Lung (tissue), 11 donors: ENCODE measurements at regions not wholly inside any gene's neighbourhood (a gene's known extent, or its start where the extent isn't known, plus 50 kb on each side); places are given as distances from the start of the nearest gene placed in this dataset.

Experiments
- ATAC-seq: fragments of 200-7000 bp; cut with Tn5 transposase; one replicate; pipeline ENCODE4 v1.9.1; 2020; ENCODE audit warnings: moderate number of reproducible peaks; ENCODE audit not compliant: insufficient read depth, low FRiP score
- DNase-seq, 3 donors: peaks; one replicate each; pipeline ENCODE4 v3.0.0-alpha.2; 2013 to 2017
- H3K27ac ChIP-seq, 2 donors: one replicate each; pipeline ENCODE4 v1.5.1; 2013; ENCODE audit warnings: mild to moderate bottlenecking in 2 of 2, moderate library complexity in 2 of 2, control low read depth in 1 of 2, inconsistent platforms in 1 of 2, low read depth in 1 of 2, low read length in 1 of 2
- H3K27me3 ChIP-seq, 3 donors: one replicate each; pipeline ENCODE4 v1.5.1; 2013; ENCODE audit warnings: low read length in 2 of 3; ENCODE audit not compliant: control insufficient read depth in 3 of 3, insufficient read depth in 3 of 3
- H3K36me3 ChIP-seq, 4 donors: one replicate each; pipeline ENCODE4 v1.5.1; 2013; ENCODE audit warnings: low read length in 4 of 4, mild to moderate bottlenecking in 1 of 4, moderate library complexity in 1 of 4; ENCODE audit not compliant: control insufficient read depth in 4 of 4, insufficient read depth in 4 of 4
- H3K4me1 ChIP-seq, 5 donors: one replicate each; pipeline ENCODE4 v1.5.1; 2013; ENCODE audit warnings: low read length in 5 of 5, mild to moderate bottlenecking in 2 of 5, moderate library complexity in 1 of 5; ENCODE audit not compliant: control insufficient read depth in 5 of 5, insufficient read depth in 5 of 5
- H3K4me3 ChIP-seq: one replicate; pipeline ENCODE4 v1.5.1; 2013; ENCODE audit warnings: mild to moderate bottlenecking, control low read depth, moderate library complexity
- H3K9ac ChIP-seq, 2 donors: one replicate each; pipeline ENCODE4 v1.5.1; 2013; ENCODE audit warnings: low read length in 2 of 2, control low read depth in 1 of 2; ENCODE audit not compliant: insufficient read depth in 1 of 2
- H3K9me3 ChIP-seq, 4 donors: one replicate each; pipeline ENCODE4 v1.5.1; 2013; ENCODE audit warnings: low read length in 3 of 4, mild to moderate bottlenecking in 1 of 4, moderate library complexity in 1 of 4; ENCODE audit not compliant: control insufficient read depth in 4 of 4, insufficient read depth in 3 of 4
- CTCF ChIP-seq: IDR thresholded peaks from 2 replicates; pipeline ENCODE4 v1.5.1; 2012; ENCODE audit warnings: mild to moderate bottlenecking; ENCODE audit errors: control extremely low read depth, extremely low read depth
- WGBS, 2 donors: extraction: QIAGEN DNeasy Blood & Tissue Kit; methylation state at CpG; one replicate each; pipeline ENCODE4 v1.1.7; 2013; 5-methylcytosine and 5-hydroxymethylcytosine counted together
- donor health status: control.
- donor health status: control.
- donor health status: Bipolar disorder and iron deficiency.
- donor health status: healthy.
- donor health status: DM: yes; HTN: yes; CAD: no.

GRCh38 chr10:121288011-121288410 lies 310.2 kb downstream of the FGFR2 start:
- H3K4me3 ChIP-seq = no peak overlapping the region
- TF ChIP-seq CTCF = no peak
- no peak overlapping the region for H3K27ac ChIP-seq
- no peaks in the 10 kb centered on the region for H3K27me3 ChIP-seq
- no peak for ATAC-seq
- H3K36me3 ChIP-seq = no peaks in the 10 kb centered on the region
- peaks cover 0 to 73% (median 30%) of the 10 kb centered on the region in 5 donors for H3K4me1 ChIP-seq
- 63 to 81% methylated on average over 1 of the region's 1 CpG for WGBS, 2 donors
- H3K9me3 ChIP-seq = peaks cover 0 to 1% (median 0%) of the 10 kb centered on the region in 4 donors
- H3K9ac ChIP-seq = no peak overlapping the region
- no peak for DNase-seq

- no peak for DNase-seq
- Histone ChIP-seq H3K4me1 (peaks cover 0 to 83% (median 33%) of the 10 kb centered on the region in 5 donors), H3K9ac (no peak overlapping the region), H3K27me3 (no peaks in the 10 kb centered on the region), H3K36me3 (no peaks in the 10 kb centered on the region), H3K4me3 (no peak overlapping the region), H3K9me3 (peaks cover 0 to 1% (median 0%) of the 10 kb centered on the region in 4 donors), H3K27ac (no peak overlapping the region)
- 55 to 57% methylated on average over 6 of the region's 6 CpGs for WGBS, 2 donors
- TF ChIP-seq CTCF = no peak
- no peak for ATAC-seq
Observed at GRCh38 chr10:121288864-121289661, 309.2 kb downstream of the FGFR2 start.

- H3K27ac ChIP-seq = no peak overlapping the region
Observed at GRCh38 chr10:121289800-121290199, 308.4 kb downstream of the FGFR2 start.

More at GRCh38 chr10:121289800-121290199, 308.4 kb downstream of the FGFR2 start:
- Histone ChIP-seq H3K27me3 (no peaks in the 10 kb centered on the region), H3K4me3 (no peak overlapping the region), H3K9ac (no peak overlapping the region), H3K36me3 (no peaks in the 10 kb centered on the region), H3K9me3 (peaks cover 0 to 1% (median 0%) of the 10 kb centered on the region in 4 donors), H3K4me1 (peaks cover 0 to 81% (median 28%) of the 10 kb centered on the region in 5 donors)
- no peak for DNase-seq
- TF ChIP-seq CTCF = no peak
- no peak for ATAC-seq
- 90 to 97% methylated on average over 4 of the region's 4 CpGs for WGBS, 2 donors
